ENCODE measurements at regions not wholly inside any gene's neighbourhood (a gene's known extent, or its start where the extent isn't known, plus 50 kb on each side); places are given as distances from the start of the nearest gene placed in this dataset.

DNA sequence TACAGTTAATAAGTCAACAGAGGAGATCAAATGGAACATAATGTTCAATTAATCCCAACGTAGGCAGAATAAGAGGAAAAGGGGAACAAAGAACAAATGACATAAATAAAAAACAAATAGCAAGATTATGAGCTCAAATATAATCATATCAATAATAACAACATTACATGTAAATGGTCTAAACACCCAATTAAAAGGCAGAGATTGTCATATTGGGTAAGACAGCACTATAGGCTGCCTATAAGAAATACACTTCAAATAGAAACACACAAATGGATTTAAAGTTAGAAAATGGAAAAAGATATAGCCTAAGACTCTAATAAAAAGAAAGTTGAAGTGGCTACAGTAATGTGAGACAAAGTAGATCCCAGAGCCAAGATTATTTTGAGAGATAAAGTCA lies 126.4 kb upstream of the PTER start:
- TF ChIP-seq, protein P1, sequence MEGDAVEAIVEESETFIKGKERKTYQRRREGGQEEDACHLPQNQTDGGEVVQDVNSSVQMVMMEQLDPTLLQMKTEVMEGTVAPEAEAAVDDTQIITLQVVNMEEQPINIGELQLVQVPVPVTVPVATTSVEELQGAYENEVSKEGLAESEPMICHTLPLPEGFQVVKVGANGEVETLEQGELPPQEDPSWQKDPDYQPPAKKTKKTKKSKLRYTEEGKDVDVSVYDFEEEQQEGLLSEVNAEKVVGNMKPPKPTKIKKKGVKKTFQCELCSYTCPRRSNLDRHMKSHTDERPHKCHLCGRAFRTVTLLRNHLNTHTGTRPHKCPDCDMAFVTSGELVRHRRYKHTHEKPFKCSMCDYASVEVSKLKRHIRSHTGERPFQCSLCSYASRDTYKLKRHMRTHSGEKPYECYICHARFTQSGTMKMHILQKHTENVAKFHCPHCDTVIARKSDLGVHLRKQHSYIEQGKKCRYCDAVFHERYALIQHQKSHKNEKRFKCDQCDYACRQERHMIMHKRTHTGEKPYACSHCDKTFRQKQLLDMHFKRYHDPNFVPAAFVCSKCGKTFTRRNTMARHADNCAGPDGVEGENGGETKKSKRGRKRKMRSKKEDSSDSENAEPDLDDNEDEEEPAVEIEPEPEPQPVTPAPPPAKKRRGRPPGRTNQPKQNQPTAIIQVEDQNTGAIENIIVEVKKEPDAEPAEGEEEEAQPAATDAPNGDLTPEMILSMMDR (IDR thresholded peaks at IDR 0.05; ENCODE audit: control extremely low read depth, extremely low read depth, low read depth, missing control alignments): no peak
- ChIA-PET CTCF (no interaction called here), POLR2A (no interaction called here)
- no peak for DNase-seq (ENCODE audit: extremely low spot score)

DNA sequence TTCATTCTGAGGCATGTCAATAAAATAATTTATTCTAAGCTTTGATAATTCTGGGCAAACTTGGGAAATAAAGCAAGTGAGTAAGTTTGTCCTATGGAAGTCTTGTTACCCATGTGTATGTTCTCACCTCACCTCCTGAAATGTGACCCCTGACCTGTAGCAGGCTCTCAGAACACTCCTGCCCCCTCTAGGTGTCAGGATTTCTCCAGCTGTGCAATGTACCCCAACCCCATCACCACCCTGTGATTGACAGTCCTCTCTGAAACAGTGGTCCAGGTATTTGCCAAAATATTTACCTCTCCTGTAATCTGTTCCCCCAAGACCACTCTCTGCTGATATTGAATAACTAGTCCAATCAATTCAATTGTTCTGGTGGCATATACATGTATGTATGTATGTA lies 122.6 kb upstream of the PTER start:
- DNase-seq (ENCODE audit: extremely low spot score): peak; percentile 10

DNA sequence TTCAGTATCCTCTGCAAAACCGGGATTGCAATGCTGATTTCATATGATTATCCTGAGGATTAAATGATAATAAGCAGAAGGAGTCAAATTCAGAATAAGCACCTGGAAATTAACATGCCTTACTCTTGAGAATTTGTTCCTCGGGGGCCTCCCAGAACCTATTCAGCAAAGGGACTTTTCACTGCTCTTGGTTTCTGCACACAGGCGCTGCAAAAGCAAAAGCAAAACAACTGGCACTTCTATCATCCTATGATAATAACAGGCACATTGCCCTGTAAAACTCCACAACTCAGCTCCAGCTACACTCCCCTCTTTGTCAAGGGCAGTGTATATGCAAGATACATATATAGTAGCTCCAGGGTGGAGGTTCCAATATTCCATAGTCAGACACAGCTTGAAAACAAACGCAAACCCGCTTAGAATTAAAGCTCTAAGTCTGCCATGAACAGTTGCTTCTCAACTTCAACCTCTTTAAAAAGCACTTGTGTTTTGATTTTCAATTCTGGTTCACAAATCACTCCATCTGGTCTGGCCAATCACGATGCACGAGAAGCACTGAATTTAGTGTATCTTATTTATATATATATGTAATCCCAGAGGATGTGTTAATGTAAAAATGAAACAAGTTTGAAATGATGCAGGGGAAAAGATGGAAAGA lies 119.9 kb upstream of the PTER start:
- CTCF ChIA-PET: interaction anchor here (1.0 to 1.9 kb wide), 2 partner anchors 204 to 461 kb away, joined by 3 to 5 read pairs; no protein-coding TSS in a partner anchor
- POLR2A ChIA-PET: no interaction called here
- TF ChIP-seq, protein P1 (IDR thresholded peaks at IDR 0.05; ENCODE audit: control extremely low read depth, extremely low read depth, low read depth, missing control alignments): no peak
- no peak for DNase-seq (ENCODE audit: extremely low spot score)

More for the DNA sequence above, 122.6 kb upstream of the PTER start:
- TF ChIP-seq, protein P1 (IDR thresholded peaks at IDR 0.05; ENCODE audit: control extremely low read depth, extremely low read depth, low read depth, missing control alignments): peak; percentile 22
- ChIA-PET CTCF (no interaction called here), POLR2A (no interaction called here)

DNA sequence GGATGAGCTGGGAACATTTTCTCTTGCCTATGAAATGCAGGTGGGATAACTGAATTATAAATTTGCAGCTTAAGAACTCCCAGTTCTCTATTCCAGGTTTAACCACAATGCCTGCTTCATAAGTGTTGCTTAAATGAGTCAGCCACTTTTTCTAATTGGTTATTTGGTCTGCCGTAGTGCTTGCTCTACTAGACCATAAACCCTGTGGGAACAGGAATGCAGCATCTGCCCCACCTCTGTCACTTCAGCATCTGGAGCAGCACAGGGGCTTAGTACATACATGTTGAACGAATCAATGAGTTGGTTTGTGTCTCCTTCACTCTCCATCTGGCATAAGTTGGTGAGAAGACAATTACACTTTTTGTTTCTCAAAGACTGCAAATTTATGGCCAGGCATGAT lies 95.2 kb upstream of the PTER start:
- no peak for DNase-seq (ENCODE audit: extremely low spot score)
- TF ChIP-seq, protein P1 (IDR thresholded peaks at IDR 0.05; ENCODE audit: control extremely low read depth, extremely low read depth, low read depth, missing control alignments): no peak
- ChIA-PET CTCF (no interaction called here), POLR2A (no interaction called here)

DNA sequence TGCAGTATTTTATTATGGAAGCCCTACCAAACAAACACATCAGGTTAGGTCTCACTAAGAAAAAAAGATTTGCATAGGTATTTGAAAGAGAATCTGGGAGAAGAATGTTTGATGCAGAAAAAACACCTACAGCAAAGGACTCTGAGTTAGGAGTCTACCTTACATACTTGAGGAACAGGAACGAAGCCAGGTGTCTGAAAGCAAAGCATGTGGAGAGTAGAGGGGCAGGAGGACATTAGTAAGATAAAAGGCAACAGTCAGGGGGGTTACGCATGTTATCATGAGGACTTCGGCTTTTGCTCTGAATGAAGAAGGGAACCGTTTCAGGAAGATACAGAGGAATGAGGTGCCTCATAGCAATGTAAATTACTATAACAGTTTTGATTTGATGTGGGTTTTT lies 87.9 kb upstream of the PTER start:
- ChIA-PET CTCF (no interaction called here), POLR2A (no interaction called here)
- TF ChIP-seq, protein P1 (IDR thresholded peaks at IDR 0.05; ENCODE audit: control extremely low read depth, extremely low read depth, low read depth, missing control alignments): no peak
- DNase-seq (ENCODE audit: extremely low spot score): no peak

DNA sequence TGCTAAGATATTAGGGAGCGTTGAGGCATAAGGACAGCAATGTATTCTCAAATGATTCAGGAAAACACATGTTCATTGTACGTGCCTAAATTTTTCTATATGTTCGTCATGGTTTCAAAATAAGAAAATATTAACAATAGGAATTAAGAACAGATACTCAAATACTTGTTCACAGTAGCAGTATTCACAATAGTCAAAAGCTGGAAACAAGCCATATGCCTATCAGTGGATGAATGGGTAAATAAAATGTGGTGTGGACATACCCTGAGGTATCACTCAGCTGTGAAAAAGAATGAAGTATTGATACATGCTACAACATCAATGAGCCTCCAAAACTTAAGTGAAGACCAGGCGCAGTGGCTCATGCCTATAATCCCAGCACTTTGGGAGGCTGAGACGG lies 84.7 kb upstream of the PTER start:
- TF ChIP-seq, protein P1 (IDR thresholded peaks at IDR 0.05; ENCODE audit: control extremely low read depth, extremely low read depth, low read depth, missing control alignments): no peak
- DNase-seq (ENCODE audit: extremely low spot score): no peak
- POLR2A ChIA-PET: no interaction called here
- CTCF ChIA-PET: no interaction called here

Measured in GM10248 (cell line).